H4 (cell line): ENCODE measurements at regions not wholly inside any gene's neighbourhood (a gene's known extent, or its start where the extent isn't known, plus 50 kb on each side); places are given as distances from the start of the nearest gene placed in this dataset.
"Not testable (repeated sequence)": the region's sequence is repeated elsewhere in the genome, so short reads cannot be mapped to it uniquely, and the experiment has no call there.

Experiments used
- DNase-seq: peaks from one replicate; pipeline ENCODE4 v3.0.0-alpha.2; 2015; ENCODE audit warnings: low spot score

DNA sequence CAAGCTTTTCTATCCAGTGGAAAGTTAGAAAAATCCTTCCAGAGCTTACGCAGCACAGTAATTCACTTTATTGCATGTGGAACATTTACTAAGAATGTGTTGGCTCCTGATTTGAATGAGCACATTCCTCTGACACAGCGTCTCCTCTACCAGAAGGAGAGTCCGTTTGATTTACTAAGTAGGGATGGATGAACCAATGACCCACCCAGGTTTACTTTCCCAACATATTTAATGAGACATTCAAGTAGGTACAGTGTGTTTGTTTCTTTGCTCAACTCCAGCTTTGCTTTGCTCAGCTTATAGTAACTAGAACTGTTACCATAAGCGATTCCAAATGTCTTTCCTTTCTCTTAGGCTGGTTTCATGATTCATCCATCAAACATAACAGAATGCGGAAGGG lies 161.7 kb downstream of the SMARCA1 start:
- DNase-seq: no peak

DNA sequence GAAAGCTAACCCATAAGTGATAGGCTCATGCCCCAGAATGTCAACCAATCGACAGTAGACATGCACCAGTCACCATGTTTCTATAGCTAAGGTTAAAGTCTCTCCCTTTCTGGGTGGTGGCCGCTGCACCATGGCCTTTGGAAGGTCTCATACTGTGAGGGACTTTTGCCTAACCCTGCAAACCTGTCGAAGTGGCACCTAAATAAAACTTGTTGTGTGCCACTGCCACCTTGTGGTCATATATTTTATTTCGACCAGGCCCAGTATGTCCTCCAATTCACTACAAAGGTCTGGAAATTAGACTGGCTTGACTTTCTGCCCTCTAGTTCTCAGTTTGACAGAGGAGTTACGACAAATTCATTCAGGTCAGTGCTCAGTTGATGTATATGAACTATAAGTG lies 163.1 kb downstream of the SMARCA1 start:
- peak; percentile 29 for DNase-seq

DNA sequence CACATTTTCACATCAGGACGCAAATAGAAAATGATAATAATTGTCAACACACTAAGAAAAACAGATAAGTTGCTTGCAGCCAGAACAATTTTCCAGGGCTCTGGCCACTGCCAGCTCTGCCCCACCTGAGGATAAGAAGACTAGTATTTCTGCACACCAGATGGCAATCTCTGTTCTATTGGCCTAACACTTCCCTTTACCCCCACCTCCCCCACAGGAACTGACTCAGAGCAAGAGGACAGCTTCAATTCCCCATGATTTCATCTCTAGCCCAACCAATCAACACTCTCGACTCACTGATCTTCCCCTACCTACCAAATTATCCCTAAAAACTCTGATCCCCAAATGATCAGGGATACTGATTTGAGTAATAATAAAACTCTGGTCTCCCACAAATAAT lies 164.0 kb downstream of the SMARCA1 start:
- DNase-seq: no peak

DNA sequence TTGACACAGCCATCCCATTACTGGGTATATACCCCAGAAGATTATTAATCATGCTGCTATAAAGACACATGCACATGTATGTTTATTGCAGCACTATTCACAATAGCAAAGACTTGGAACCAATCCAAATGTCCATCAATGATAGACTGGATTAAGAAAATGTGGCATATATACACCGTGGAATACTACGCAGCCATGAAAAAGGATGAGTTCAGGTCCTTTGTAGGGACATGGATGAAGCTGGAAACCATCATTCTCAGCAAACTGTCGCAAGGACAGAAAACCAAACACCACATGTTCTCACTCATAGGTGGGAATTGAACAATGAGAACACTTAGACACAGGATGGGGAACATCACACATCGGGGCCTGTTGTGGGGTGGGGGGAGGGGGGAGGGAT lies 165.9 kb downstream of the SMARCA1 start:
- DNase-seq: not testable (repeated sequence)

DNA sequence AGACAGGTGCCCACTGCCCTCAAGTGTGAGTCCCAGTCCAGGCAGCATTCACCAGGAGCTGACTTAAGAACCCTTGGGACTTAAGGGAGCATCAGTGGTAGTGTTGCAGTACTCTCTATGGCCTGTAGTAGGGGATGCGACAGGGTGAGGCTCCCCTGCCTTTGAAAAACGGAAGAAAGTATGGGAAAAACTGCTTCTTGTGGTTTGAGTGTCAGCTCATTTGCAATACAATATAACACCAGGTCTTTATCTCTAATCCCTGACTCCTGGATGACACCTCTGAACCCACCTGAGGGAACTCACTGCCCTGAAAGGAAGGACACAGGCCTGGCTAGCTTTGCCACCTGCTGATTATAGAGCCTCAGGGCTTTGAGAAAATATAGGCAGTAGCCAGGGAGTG lies 176.0 kb downstream of the SMARCA1 start:
- no peak for DNase-seq

DNA sequence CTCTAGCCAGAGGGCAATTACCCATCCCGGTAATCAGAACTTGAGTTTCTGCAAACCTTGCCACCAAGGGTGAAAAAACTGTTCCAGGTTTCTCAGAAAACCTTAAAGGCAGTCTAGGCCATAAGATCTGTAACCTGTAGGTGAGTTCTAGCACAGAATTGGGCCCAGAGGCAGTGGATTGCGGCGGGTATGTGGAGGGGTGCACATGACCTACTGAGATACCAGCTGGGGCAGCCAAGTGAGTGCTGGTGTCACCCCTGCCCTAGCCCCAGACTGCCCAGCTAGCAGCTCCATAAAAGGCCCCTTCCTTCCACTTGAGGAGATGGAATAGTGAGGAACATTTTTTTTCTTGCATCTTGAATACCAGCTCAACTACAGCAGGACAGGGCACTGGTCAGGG lies 176.7 kb downstream of the SMARCA1 start:
- DNase-seq: no peak

DNA sequence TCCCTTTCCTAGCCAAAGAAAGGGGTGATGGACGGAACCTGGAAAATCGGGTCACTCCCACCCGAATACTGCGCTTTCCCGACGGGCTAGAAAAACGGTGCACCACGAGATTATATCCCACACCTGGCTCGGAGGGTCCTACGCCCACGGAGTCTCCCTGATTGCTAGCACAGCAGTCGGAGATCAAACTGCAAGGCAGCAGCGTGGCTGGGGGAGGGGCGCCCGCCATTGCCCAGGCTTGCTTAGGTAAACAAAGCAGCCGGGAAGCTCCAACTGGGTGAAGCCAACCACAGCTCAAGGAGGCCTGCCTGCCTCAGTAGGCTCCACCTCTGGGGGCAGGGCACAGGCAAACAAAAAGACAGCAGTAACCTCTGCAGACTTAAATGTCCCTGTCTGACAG lies 186.0 kb downstream of the SMARCA1 start:
- not testable (repeated sequence) for DNase-seq

DNA sequence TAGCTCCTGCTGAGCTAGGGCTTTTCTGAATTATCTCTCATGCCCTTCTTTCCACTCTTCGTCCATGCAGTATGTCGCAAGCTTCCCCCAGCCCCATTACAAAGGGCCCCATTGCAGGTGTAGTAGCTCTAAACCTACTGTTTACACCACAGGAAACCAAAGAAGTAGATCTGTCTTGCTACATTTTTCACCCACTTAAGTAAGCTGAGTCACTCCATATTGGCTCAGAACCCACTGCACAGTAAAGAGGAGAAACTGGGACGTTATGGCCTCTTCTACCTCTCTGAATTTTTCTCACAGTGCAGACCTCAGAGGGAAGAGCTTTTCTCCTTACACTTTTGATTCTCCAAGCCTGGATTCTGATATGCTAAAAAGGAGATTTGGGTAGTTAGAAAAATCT lies 200.2 kb downstream of the SMARCA1 start:
- DNase-seq: no peak

DNA sequence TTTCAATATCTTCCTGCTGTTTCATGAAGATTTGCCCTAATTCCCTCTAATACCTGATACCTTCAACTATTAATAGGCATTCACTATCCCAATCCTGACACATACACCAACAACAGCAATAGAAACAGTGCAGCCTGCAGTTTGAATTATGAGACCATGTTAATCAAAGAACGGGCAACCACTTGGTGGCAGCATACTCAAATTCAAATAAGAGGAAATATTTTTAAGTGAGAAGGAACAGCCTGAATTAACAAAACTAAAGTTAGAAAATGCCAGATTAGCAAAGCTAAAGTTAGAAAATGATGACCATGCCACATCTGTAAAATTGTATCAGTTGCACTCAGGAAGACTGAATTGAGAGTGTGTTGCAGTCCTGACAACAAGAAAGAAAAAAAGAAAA lies 204.9 kb downstream of the SMARCA1 start:
- DNase-seq: no peak

DNA sequence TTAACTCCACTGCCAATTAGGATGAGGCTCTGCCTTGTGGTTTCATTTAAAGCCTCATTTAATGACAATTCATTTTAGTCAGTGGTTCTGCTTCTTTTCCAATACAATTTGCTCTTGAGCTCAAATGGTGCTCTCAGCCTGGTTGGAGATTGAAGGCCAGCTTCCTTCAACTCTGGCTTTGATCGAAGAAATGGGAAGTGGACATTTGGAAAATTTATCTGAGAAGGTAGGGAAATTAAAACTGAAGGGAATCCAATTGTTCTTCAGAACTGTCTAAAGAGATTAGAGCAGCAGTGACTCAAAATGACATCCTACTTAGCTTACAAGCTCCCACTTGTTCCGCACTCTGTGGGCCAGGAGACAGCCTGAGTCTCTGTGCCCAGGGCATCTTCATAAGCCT lies 206.8 kb downstream of the SMARCA1 start:
- no peak for DNase-seq

DNA sequence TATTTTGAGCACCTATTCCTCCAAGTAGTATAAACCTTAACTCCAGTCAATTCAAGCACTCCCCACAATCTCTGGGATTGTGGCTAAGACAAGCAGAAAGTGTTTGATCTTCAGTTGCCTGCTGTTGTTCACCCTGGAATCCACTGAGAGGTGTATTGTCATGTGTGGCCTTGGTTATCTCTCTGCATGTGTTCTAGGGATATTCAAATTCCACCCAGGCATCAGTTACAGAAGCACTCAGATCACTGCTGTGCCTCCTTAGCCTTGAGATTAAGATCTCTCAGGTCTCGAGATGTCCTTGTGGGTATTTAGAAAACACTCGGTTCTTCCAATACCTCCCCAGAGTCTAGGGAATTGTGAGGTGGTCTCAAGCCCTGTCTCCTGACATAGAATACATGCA lies 213.3 kb downstream of the SMARCA1 start:
- no peak for DNase-seq

DNA sequence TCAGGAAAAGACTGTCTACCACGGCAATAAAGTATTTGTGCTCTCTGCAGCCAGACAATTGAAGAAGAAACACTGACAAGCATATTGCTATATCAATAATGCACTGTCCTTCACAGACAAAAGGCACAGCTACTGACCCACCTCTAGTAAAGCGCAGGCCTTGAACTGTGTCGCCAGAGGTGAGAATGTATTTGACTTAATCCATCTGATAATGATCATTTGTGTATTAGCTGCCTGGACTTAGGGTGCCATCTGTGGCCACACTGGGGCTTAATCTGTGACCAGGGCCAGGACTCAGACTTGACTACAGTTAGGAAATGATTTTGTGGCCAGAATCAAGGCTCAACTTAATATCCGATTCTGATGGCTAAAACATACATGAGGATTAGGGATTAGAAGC lies 260.4 kb downstream of the SMARCA1 start:
- no peak for DNase-seq

DNA sequence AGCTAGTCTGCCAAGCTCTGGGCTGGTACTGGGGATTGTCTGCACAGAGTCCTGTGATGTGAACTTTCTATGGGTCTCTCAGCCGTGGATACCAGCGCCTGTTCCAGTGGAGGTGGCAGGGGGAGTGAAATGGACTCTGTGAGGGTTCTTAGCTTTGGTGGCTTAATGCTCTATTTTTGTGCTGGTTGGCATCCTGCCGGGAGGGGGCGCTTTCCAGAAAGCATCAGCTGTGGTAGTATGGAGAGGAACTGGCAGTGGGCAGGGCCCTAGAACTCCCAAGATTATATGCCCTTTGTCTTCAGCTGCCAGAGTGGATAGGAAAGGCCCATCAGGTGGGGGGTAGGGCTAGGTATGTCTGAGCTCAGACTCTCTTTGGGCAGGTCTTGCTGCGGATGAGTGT lies 267.8 kb downstream of the SMARCA1 start:
- not testable (repeated sequence) for DNase-seq

DNA sequence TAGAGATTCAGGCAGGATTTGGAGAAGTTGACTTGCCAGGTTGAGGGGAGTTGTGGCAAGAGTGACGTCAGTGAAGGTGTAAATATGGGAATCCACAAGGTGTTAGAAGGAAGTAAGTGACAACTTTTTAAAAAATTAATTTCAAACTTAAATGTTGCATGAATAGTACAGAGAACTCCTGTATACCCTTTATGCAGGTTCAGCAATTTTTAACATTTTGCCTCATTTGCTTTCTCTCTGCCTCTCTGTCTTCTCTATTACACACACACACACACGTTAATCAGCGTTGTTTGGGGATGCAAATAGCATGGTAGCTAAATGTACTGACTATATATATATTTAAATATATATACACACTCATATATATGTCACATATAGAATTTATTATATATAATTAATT lies 273.7 kb downstream of the SMARCA1 start:
- DNase-seq: no peak

DNA sequence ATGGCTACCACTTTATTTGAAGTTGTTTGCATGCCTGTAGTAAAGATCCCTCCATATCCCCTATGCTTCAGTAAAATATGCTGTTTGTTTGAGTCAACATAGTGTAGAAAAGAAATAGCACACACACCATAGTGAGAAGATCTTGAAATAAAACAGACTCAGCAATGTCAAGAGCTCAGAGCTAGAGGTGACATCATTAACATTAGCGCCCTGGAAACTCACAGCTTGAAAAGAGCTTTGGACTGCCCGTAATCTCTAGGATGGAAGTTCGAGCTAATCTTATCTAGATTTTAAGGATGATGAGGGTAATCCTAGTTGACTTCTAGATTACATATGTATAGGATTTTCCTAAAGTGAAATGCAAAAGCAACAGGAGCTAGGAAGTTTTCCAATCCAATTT lies 275.6 kb downstream of the SMARCA1 start:
- DNase-seq: no peak

DNA sequence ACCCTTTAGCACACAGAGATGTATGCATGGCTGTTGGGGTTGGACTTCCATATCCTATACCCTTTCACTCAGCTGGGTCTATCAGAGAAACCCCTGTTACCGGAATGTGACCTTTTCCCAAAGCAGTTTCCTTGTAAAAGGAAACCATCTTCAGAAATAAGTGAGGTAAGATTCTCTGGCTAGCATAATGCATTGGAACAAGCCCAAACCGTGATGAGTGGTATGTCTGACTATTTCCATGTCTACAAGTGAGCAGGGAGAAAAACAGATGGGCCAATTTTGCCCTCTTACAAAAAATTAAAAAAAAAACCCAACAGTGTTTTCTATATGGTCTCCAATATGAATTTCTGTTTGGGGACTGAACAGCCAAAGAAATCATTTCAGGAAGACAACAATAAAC lies 283.9 kb downstream of the SMARCA1 start:
- DNase-seq: no peak

DNA sequence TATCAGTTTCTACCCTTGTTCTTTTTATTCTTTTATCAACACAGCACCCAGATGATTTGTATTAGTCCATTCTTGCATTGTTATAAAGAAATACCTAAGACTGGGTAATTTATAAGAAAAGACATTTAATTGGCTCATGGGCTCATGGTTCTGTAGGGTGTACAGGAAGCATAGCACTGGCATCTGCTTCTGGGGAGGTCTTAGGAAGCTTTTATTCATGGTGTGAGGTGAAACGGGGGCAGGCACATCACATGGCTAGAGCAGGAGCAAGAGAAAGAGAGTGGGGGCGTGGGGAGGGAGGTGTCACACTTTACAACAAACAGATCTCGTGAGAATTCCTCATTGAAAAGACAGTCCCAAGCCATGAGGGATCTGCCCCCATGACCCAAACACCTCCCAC lies 285.3 kb downstream of the SMARCA1 start:
- no peak for DNase-seq

DNA sequence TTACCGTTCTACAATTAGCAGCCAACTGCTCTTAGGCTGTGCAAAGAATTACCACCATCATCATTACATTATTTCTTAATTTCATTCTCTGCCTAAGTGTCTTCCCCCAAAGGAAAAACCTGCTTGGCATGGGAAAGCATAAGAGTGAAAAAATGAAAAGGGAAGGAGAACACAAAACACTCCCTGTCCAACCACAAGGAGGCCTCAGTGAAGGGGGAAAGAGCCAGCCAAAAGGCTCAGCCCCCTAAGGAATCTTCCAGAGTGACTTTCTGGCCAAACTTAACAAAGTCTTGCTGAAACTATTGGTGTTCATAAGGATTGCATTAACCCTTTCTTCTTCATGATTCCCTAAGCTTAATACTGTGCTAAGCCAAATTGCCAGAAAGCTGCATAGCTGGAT lies 287.4 kb downstream of the SMARCA1 start:
- no peak for DNase-seq

DNA sequence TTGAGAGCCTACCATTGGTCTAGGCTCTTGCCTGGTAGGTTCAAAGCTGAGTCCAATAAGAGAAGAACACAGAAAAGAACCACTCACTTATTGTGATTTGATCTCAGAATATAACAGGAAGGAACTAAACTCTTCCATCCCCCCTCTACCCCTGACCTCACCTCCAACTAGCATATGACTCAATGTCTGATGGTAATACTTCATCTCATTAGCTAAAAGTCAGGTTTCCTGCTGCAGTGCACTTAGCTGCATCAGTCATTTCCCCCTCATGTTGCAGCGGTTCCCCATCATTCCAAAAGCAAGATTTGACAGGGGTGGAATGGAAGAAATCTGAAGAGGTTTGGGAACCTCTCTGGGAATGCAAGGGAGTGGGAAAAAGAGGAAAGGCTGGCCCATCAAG lies 289.5 kb downstream of the SMARCA1 start:
- no peak for DNase-seq

DNA sequence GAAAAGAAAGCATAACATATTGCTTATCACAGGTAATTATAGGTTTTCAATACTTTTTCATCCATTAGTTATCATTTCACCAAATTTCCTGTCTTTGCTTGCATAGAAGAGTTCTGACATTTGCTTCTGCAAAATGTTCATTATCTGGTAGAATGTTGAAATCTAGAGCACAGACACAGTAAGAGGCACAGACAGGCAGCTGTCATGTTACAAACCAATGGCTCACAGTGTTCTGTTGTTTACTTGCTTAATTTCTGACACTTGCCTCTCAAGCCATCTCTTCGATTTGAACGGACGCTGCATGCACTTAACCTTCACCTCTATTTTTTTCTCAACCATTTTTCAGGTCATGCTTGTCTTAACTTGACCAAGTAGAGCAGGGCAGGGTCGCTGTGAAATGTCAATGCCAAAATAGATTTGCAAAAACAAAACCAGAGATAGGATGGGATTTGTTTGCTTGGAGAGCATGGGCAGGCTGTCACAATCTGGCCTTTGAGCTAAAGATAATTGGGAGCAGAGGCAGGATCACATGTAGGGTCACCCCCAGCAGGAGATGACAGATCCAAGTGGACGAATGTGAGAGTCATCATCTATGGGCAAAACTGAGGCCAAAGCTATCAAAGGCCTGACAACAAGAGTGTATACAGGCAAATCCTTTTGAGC lies 292.3 kb downstream of the SMARCA1 start:
- no peak for DNase-seq

DNA sequence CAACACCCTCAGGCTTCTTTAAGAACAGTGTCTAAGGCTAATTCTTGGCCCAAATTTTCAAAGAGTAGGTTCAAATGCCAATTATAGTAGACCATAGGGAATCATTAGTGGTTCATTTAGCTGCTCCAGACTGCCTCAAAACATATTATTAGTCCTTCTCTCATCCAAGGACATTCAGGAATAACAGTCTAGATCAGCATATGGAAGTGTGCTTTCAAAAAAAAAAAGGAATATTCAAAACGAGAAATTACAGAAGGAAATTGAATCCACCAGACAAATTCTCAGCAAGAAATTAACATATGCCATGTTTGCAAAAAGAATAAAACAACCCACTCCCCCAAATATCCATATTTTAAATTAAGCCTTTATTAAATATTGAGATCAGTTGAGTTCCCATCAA lies 293.1 kb downstream of the SMARCA1 start:
- DNase-seq: no peak

DNA sequence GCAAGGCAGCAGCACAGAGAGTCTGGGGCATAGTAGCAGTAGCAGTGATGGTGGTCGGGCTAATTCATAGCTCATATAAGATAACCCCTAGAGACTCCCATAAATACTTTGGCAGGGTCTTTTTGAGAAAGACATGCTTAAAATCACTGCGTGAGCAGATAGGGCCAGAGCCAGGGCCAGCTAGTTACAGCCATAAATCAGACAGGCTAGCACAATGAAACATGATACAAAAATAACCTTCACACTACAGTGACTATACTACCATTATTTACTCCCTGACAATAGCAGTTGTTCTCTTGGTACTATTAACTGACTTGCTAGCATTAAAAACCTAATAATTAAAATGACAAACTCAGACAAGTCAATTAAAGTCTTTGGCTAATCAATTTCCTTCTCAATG lies 295.9 kb downstream of the SMARCA1 start:
- no peak for DNase-seq

DNA sequence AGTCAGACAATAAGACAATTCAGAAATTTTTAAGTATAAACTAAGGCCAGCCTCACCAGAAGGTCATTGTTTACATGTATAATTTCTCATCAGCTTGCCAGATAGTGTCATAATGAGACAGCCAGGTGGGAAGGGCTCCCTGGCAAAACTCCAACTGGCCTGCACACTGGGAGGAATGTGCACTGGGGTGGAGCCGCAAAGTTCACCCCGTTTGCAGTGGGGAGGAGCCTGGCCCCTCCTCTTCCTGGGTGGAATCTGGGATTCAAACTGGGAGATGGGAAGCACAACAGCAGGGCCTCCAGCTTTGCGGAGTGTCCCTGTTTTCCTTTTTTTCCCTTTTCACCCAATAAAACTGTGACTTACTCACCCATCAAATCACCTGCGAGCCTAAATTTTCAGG lies 329.9 kb downstream of the SMARCA1 start:
- no peak for DNase-seq

DNA sequence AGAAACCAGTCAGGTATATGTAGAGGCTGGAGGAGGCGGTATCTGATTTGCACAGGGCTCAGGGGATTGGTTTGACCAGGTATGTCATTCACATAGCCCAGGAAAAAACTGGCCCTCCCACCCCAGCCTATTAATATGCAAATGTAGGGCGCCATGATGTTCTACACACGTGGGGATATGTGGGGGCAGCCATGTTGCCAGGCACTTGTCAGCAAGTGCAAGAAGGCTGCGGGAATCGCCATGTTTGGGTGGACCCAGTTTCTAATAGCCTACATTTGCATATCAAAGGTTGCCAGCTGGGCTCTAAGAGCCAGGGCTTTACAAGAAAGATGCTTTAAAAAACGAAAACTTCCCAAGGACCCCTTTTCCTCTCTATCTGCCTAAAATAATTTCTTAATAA lies 335.1 kb downstream of the SMARCA1 start:
- no peak for DNase-seq

DNA sequence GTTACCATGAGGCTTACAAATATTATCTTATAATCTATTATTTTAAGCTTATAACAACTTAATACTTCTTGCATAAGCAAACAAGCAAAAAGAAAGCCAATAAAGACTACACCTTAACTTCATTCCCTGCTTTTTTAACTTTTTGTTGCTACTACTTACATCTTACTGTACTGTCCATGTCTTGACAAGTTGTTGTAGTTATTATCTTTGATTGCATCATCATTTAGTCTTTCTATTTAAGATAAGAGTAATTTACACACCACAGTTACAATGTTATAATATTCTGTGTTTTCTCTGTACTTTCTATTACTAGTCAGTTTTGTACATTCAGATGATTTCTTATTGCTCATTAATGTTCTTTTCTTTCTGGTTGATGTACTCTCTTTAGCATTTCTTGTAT lies 346.6 kb downstream of the SMARCA1 start:
- no peak for DNase-seq
